GM12865 (cell line): ENCODE measurements at regions not wholly inside any gene's neighbourhood (a gene's known extent, or its start where the extent isn't known, plus 50 kb on each side); places are given as distances from the start of the nearest gene placed in this dataset.

Experiments used
- DNase-seq: peaks from one replicate; pipeline ENCODE4 v3.0.0; 2010; ENCODE audit warnings: low read depth
- H3K4me3 ChIP-seq: 2 replicates; pipeline ENCODE4 v1.5.1; 2011; ENCODE audit warnings: mild to moderate bottlenecking, low read depth, low read length, control low read depth
- CTCF ChIP-seq: IDR thresholded peaks from 2 replicates; pipeline ENCODE4 v1.5.1; 2011; ENCODE audit warnings: low read length, control low read depth, low read depth, inconsistent platforms; ENCODE audit not compliant: insufficient read depth; ENCODE audit errors: missing control alignments

GRCh38 chr4:12651876-12652275 lies 832.3 kb downstream of the RAB28 start:
- TF ChIP-seq CTCF: no peak
- H3K4me3 ChIP-seq: no peak overlapping the region
- DNase-seq: no peak

- no peak for DNase-seq
- TF ChIP-seq CTCF: no peak
- no peak overlapping the region for H3K4me3 ChIP-seq
Observed at GRCh38 chr4:12645732-12646131, 838.4 kb downstream of the RAB28 start.

- no peak overlapping the region for H3K4me3 ChIP-seq
- no peak for DNase-seq
- TF ChIP-seq CTCF: no peak
Observed at GRCh38 chr4:12644261-12644660, 839.9 kb downstream of the RAB28 start.

GRCh38 chr4:12636191-12636590 lies 847.9 kb downstream of the RAB28 start:
- no peak overlapping the region for H3K4me3 ChIP-seq
- TF ChIP-seq CTCF: no peak
- no peak for DNase-seq

GRCh38 chr4:12635629-12636028 lies 848.5 kb downstream of the RAB28 start:
- no peak overlapping the region for H3K4me3 ChIP-seq
- DNase-seq: no peak
- no peak for TF ChIP-seq CTCF

GRCh38 chr4:12633053-12633651 lies 851.0 kb downstream of the RAB28 start:
- peak; percentile 88 for TF ChIP-seq CTCF
- peak; percentile 82 for DNase-seq
- H3K4me3 ChIP-seq: no peak overlapping the region

- DNase-seq: no peak
- no peak for TF ChIP-seq CTCF
- no peak overlapping the region for H3K4me3 ChIP-seq
Observed at GRCh38 chr4:12615822-12616221, 868.3 kb downstream of the RAB28 start.
